Cardiac muscle cell (in vitro differentiated cells and primary cell): ENCODE measurements at regions not wholly inside any gene's neighbourhood (a gene's known extent, or its start where the extent isn't known, plus 50 kb on each side); places are given as distances from the start of the nearest gene placed in this dataset.

Experiments used
- DNase-seq, 2 donors: peaks; one replicate each; pipeline versions ENCODE4 v3.0.0 to v3.0.0-alpha.2; 2010 to 2017; ENCODE audit warnings: low read depth in 1 of 2, low spot score in 1 of 2
- H3K27ac ChIP-seq: fragments of 200-600 bp; sonication (generic); 2 replicates; pipeline ENCODE4 v1.5.1; 2016
- H3K27me3 ChIP-seq: fragments of 200-600 bp; sonication (generic); 2 replicates; pipeline ENCODE4 v1.6.0; 2016; ENCODE audit warnings: control low read depth
- H3K36me3 ChIP-seq: fragments of 200-600 bp; sonication (generic); 2 replicates; pipeline ENCODE4 v1.5.1; 2016; ENCODE audit warnings: control low read depth
- H3K4me1 ChIP-seq: fragments of 200-600 bp; sonication (generic); 2 replicates; pipeline ENCODE4 v1.8.1; 2017; ENCODE audit warnings: low read depth, mild to moderate bottlenecking, mixed run types
- H3K4me3 ChIP-seq: fragments of 200-600 bp; sonication (generic); 2 replicates; pipeline ENCODE4 v1.5.1; 2016; ENCODE audit warnings: mild to moderate bottlenecking
- H3K9me3 ChIP-seq: fragments of 200-600 bp; sonication (generic); 2 replicates; pipeline ENCODE4 v1.5.1; 2017; ENCODE audit warnings: low read depth, mild to moderate bottlenecking, control low read depth
- CTCF ChIP-seq: IDR thresholded peaks from 2 replicates; pipeline ENCODE4 v1.5.1; 2012; ENCODE audit warnings: low read depth, mild to moderate bottlenecking, low read length

GRCh38 chr9:8221462-8221861 is 421.9 kb upstream of the DMAC1 start:
- no peak for DNase-seq
- Histone ChIP-seq H3K9me3 (no peaks in the 10 kb centered on the region), H3K27me3 (no peaks in the 10 kb centered on the region), H3K27ac (no peak overlapping the region), H3K4me1 (no peaks in the 10 kb centered on the region), H3K4me3 (no peak overlapping the region), H3K36me3 (no peaks in the 10 kb centered on the region)
- no peak for TF ChIP-seq CTCF

GRCh38 chr9:8208465-8208864 is 408.9 kb upstream of the DMAC1 start:
- H3K4me1 ChIP-seq: peaks cover 6% of the 10 kb centered on the region
- H3K27ac ChIP-seq: no peak overlapping the region
- DNase-seq: no peak
- TF ChIP-seq CTCF: no peak
- no peaks in the 10 kb centered on the region for H3K36me3 ChIP-seq
- no peak overlapping the region for H3K4me3 ChIP-seq
- no peaks in the 10 kb centered on the region for H3K27me3 ChIP-seq
- no peaks in the 10 kb centered on the region for H3K9me3 ChIP-seq

DNA sequence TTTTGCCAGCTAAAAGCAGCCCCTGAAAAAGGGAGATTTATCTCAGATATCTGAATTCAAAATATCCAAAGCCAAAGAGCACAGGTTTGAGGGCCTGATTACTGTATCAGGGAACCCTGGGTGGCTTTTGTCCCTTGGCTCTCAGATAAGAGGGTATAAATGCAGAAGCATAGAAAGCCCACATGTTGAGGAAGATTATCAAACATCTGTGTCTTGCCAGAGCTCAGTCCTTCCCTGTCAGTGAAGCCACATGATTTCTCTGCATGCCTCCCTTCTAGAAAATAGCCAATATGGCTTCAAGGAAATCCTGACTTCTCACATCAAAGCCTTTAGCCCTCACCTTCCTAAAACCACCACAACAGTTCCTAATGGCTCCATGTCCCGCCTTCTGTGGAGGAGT is 408.0 kb upstream of the DMAC1 start:
- no peak for TF ChIP-seq CTCF
- DNase-seq: no peak
- no peaks in the 10 kb centered on the region for H3K36me3 ChIP-seq
- H3K4me3 ChIP-seq: no peak overlapping the region
- no peaks in the 10 kb centered on the region for H3K9me3 ChIP-seq
- no peak overlapping the region for H3K27ac ChIP-seq
- no peaks in the 10 kb centered on the region for H3K27me3 ChIP-seq
- peaks cover 6% of the 10 kb centered on the region for H3K4me1 ChIP-seq

DNA sequence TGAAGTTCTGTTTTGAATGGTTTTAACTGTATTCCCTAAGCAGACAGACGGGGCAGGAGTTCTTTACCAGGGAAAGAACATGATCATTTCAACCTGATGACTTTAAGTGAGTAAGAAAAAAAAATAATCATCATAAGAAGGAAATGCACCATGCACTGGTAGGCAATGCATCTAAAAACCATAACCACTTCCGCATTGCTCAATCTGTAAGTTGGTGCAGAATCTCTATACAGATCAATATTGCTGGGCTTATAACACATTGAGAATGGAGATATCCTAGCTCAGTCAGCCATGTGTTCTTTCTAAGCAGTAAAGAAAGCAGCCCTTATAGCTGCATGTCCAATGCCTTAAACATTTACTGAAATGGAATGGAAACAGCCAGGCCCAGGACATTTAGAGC is 407.1 kb upstream of the DMAC1 start:
- peaks cover 6% of the 10 kb centered on the region for H3K4me1 ChIP-seq
- no peak for DNase-seq
- no peaks in the 10 kb centered on the region for H3K9me3 ChIP-seq
- no peak overlapping the region for H3K4me3 ChIP-seq
- no peaks in the 10 kb centered on the region for H3K36me3 ChIP-seq
- no peaks in the 10 kb centered on the region for H3K27me3 ChIP-seq
- no peak overlapping the region for H3K27ac ChIP-seq
- no peak for TF ChIP-seq CTCF

DNA sequence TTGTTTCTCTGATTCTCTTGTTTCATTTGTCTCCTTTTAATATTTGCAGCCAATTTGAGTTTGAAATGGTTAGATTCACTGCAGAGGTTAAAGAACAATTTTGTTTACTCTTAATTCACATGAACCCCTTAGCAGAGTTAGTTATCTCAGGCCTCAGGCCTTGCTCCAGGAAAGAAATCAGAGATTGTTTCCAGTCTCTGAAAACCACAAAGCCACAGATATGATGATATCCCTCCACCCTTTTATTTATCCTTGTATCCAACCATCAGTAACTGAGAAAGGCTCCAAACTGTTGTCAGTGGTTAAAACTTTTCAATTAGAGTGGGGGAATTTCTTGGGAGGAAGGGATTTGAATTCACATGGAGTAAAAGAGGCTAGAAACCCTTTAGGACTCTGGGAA is 406.0 kb upstream of the DMAC1 start:
- H3K27me3 ChIP-seq: no peaks in the 10 kb centered on the region
- no peak for DNase-seq
- peaks cover 6% of the 10 kb centered on the region for H3K4me1 ChIP-seq
- H3K27ac ChIP-seq: no peak overlapping the region
- H3K9me3 ChIP-seq: no peaks in the 10 kb centered on the region
- no peaks in the 10 kb centered on the region for H3K36me3 ChIP-seq
- TF ChIP-seq CTCF: no peak
- H3K4me3 ChIP-seq: no peak overlapping the region

DNA sequence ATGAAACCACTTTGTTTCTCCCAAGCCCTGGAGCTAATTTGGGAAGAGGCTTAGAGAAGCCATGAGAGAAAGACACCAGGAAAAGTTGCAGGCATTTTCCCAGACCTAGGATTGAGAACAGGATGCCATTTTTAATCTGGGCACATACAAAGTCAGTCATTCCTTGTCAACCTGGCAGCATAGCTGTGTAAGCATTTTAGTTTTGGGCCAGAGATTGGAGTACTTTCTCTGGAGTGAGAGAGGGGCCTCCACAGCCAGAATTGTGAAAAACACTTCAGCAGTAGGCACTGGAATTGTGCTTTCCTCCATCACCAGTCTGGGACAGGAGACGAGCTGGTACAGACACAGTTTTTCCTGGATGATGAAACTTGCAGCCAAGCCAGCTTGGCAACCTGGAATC is 390.3 kb upstream of the DMAC1 start:
- DNase-seq: no peak
- H3K9me3 ChIP-seq: no peaks in the 10 kb centered on the region
- no peak overlapping the region for H3K27ac ChIP-seq
- H3K27me3 ChIP-seq: no peaks in the 10 kb centered on the region
- H3K4me3 ChIP-seq: no peak overlapping the region
- no peaks in the 10 kb centered on the region for H3K36me3 ChIP-seq
- H3K4me1 ChIP-seq: no peaks in the 10 kb centered on the region
- no peak for TF ChIP-seq CTCF
